ENCODE measurements at regions not wholly inside any gene's neighbourhood (a gene's known extent, or its start where the extent isn't known, plus 50 kb on each side); places are given as distances from the start of the nearest gene placed in this dataset.
"Not testable (repeated sequence)": the region's sequence is repeated elsewhere in the genome, so short reads cannot be mapped to it uniquely, and the experiment has no call there.

DNA sequence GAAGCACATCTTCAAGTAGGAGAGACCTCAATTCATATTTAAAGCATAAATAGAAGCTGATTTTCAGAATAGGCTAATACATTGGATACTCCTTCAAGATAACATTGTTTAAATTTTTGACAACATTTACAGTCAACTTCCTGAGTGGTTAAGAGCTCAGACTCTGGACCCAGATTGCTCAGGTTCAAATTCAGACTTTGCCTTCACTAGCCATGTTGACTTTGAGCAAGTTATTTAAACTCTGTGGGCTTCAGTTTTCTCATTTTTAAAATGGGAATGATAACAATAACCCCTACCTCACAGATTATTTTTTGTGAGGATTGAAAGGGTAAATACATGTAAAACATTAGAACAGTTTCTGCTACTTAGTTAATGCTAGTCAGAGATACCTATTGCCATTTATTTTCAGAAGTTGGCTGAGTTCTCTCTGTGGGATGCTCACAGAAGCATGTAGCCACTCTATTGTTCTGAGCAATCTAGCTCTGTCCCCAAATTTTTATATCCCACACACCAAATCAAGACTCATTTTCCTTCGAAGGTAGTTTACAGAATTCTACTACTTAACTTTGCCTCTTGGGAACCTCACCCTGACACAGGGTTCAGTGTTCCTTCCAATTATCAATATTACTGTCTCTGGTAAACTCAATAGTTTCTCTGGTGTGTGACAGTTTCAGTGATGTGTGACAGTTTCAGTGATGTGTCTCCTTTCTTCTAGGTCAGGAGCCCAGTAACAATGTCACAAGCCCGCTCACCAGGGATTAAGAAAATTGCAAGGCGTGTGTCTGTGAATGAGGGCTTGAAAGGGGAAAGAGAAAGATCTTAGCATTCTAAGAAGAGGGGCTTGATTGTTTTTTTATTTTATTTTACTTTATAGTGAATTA, 79.4 kb upstream of the OSTN start:
- Histone ChIP-seq H3K4me1 (no peaks in the 10 kb centered on the region), H3K36me3 (replicated peaks) (no peaks in the 10 kb centered on the region), H3K27me3 (ENCODE audit: low read depth) (no peaks in the 10 kb centered on the region), H3K9me3 (no peaks in the 10 kb centered on the region), H3K4me3 (no peak overlapping the region)
- in situ Hi-C loops (cut with MboI; ENCODE audit: low sequenced_read_pairs), result no loop called here
- DNase-seq (ENCODE audit: low spot score in 2 of 2), result no peak

DNA sequence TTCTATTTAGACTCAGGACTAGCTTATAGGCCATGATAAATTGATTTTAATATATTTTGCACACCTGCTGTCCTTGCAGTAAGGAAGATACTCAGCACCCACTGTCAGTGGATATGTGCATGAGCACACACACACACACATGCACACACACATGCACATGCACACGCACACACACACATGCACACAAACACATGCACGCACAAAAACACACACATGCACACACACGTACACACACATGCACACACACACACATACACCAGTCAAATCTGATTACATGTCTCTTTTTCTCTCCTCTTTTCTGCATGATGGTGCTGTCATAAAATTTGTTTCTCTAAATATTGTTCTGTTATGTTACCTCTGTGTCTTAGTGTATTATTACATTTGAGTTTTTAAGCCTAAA, 87.3 kb upstream of the OSTN start:
- no peaks in the 10 kb centered on the region for H3K36me3 ChIP-seq (replicated peaks)
- no peak for DNase-seq (ENCODE audit: low spot score in 2 of 2)
- in situ Hi-C loops (cut with MboI; ENCODE audit: low sequenced_read_pairs), result no loop called here

DNA sequence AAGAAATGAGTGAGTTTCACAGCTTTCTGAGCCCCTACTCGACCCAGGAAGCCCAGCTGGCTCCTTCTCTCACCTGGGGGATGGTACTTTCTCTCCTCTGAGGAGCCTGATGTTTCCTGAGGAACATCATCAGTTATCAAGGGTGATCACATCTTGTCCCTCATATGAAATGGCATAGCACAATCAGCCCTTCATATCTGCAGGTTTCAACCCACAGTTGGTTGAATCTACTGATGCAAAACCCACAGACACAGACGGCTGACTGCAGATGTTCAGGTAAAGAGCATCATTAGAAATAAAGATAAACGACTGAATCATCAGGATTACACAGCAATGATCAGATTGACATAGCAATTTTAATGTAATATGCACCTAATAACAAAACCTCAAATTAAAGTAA, 93.6 kb upstream of the OSTN start:
- H3K9me3 ChIP-seq, result no peaks in the 10 kb centered on the region
- DNase-seq (ENCODE audit: low spot score in 2 of 2), result no peak
- in situ Hi-C loops (cut with MboI; ENCODE audit: low sequenced_read_pairs), result no loop called here
- no peak overlapping the region for H3K4me3 ChIP-seq
- no peaks in the 10 kb centered on the region for H3K4me1 ChIP-seq
- H3K27me3 ChIP-seq (ENCODE audit: low read depth), result peaks cover 8% of the 10 kb centered on the region
- no peaks in the 10 kb centered on the region for H3K36me3 ChIP-seq (replicated peaks)

More for the DNA sequence above, 87.3 kb upstream of the OSTN start:
- no peaks in the 10 kb centered on the region for H3K4me1 ChIP-seq
- no peak overlapping the region for H3K4me3 ChIP-seq
- no peaks in the 10 kb centered on the region for H3K9me3 ChIP-seq
- H3K27me3 ChIP-seq (ENCODE audit: low read depth), result no peaks in the 10 kb centered on the region

DNA sequence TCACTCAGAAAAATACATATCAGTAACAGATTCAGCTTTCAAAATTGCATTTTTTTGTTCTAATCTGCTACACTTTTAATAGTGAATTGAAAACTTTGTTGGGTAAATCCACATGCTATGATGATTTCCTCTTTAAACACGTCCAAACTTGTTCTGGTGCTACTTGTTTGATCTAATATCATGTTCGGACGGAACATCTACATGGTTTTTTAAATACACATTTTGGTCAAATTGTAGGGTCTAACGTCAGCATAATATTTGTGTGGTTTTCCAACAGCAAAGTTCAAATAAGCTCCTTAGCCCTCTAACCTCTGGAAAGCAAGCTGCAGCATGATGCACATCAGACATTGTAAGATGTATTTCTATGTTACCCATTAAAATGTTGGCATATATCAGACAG, 98.5 kb upstream of the OSTN start:
- H3K27me3 ChIP-seq (ENCODE audit: low read depth), result peaks cover 13% of the 10 kb centered on the region
- in situ Hi-C loops (cut with MboI; ENCODE audit: low sequenced_read_pairs), result no loop called here
- H3K36me3 ChIP-seq (replicated peaks), result no peaks in the 10 kb centered on the region
- no peaks in the 10 kb centered on the region for H3K9me3 ChIP-seq
- no peaks in the 10 kb centered on the region for H3K4me1 ChIP-seq
- no peak overlapping the region for H3K4me3 ChIP-seq
- DNase-seq (ENCODE audit: low spot score in 2 of 2), result no peak

DNA sequence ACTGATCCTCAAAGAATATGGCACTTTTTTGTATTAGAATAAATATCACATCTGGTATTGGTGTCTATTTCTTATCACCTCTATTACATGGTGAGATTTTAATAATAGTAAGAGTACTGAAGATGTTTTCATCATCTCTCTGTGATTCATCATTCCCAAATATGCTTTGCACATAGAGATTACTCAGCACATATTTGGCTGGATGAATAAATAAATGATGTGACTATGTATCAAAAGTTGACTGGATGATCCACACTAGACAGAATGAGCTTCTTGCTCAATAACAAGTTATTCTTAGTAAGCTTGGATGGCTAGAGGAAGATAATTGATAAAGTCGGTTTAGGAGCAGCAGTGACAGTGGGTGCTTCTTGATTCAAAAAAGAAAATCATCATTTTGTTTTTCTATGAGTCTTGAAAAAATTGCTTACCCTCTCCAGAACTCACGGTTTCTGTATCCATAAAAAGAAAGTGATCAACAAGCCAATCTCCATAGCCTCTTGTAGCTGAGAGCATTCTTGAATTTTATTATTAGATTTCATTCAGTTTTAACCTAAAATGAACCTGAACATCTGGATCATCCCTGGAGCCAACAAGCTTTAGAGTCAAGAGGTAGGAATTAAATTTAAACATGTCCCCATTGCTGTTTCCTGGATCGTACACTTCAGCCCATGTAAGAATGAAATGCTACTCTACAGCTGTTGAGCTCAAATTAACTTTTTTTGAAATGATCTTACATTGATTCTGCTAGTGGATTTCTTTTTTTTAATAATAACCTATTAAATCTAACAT, 104.8 kb upstream of the OSTN start:
- in situ Hi-C loops (cut with MboI; ENCODE audit: low sequenced_read_pairs), result no loop called here

DNA sequence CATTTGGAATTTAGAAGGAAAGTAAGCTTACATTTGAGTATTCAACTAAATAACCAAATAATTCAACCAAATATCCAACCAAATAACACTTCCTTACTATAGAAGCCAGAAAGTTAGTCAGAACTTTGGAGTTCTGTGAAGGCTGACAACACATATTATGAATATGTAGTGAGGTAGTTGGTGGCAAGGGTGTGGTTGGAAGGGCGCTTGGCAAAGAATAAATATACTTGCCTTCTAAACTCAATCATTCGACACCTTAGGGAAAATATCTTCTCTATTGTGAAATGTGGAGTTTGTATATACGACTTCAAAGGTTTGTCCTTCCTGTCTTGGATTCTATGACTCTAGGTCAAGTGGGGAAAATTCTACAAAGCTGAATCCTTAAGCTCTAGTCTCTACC, 111.7 kb upstream of the OSTN start:
- no peak for DNase-seq (ENCODE audit: low spot score in 2 of 2)
- H3K9me3 ChIP-seq, result no peaks in the 10 kb centered on the region
- H3K4me3 ChIP-seq, result no peak overlapping the region
- no peaks in the 10 kb centered on the region for H3K27me3 ChIP-seq (ENCODE audit: low read depth)
- no peaks in the 10 kb centered on the region for H3K36me3 ChIP-seq (replicated peaks)
- in situ Hi-C loops (cut with MboI; ENCODE audit: low sequenced_read_pairs), result no loop called here
- no peaks in the 10 kb centered on the region for H3K4me1 ChIP-seq

More for the DNA sequence above, 104.8 kb upstream of the OSTN start:
- no peak overlapping the region for H3K4me3 ChIP-seq
- no peak for DNase-seq (ENCODE audit: low spot score in 2 of 2)
- no peaks in the 10 kb centered on the region for H3K4me1 ChIP-seq
- peaks cover 7% of the 10 kb centered on the region; the same call in 1 of the 2 replicates for H3K27me3 ChIP-seq (ENCODE audit: low read depth)
- H3K9me3 ChIP-seq, result no peaks in the 10 kb centered on the region
- no peaks in the 10 kb centered on the region for H3K36me3 ChIP-seq (replicated peaks)

DNA sequence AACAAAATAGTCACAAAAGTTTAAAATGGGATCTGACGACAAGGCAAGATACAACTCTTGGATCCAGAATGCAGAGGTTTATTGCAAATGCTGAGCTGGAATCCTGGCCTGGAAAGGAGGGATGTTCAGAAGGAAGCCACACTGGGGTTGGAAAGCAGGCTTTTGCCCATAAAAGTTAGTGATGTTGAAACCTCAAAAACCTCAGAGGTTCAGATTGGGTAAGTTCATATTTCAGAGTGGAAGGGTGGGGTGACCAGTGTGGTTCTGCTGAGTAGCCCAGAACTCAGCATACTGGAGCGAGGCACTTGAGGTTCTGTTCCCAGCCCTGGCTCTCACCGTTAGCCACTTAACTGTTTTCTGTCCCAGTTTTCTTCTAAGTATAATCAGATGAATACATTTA, 114.0 kb upstream of the OSTN start:
- DNase-seq (ENCODE audit: low spot score in 2 of 2), result no peak
- H3K36me3 ChIP-seq (replicated peaks), result no peaks in the 10 kb centered on the region
- H3K4me1 ChIP-seq, result no peaks in the 10 kb centered on the region
- no peak overlapping the region for H3K4me3 ChIP-seq
- in situ Hi-C loops (cut with MboI; ENCODE audit: low sequenced_read_pairs), result no loop called here
- H3K27me3 ChIP-seq (ENCODE audit: low read depth), result no peaks in the 10 kb centered on the region
- H3K9me3 ChIP-seq, result no peaks in the 10 kb centered on the region

DNA sequence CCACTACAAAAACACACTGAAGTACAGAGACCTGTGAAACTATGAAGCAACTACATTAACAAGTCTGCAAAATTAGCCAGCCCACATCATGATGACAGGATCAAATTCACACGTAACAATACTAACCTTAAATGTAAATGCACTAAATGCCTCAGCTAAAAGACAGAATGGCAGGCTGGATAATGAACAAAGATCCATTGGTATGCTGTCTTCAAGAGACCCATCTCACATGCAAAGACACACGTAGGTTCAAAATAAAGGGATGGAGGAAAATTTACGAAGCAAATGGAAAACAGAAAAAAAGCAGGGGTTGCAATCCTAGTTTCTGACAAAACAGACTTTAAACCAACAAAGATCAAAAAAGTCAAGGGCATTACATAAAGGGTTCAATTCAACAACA, 120.1 kb upstream of the OSTN start:
- in situ Hi-C loops (cut with MboI; ENCODE audit: low sequenced_read_pairs); H3K4me1 ChIP-seq; H3K9me3 ChIP-seq; H3K27me3 ChIP-seq (ENCODE audit: low read depth); H3K4me3 ChIP-seq; H3K36me3 ChIP-seq (replicated peaks); DNase-seq (ENCODE audit: low spot score in 2 of 2): not testable (repeated sequence)

DNA sequence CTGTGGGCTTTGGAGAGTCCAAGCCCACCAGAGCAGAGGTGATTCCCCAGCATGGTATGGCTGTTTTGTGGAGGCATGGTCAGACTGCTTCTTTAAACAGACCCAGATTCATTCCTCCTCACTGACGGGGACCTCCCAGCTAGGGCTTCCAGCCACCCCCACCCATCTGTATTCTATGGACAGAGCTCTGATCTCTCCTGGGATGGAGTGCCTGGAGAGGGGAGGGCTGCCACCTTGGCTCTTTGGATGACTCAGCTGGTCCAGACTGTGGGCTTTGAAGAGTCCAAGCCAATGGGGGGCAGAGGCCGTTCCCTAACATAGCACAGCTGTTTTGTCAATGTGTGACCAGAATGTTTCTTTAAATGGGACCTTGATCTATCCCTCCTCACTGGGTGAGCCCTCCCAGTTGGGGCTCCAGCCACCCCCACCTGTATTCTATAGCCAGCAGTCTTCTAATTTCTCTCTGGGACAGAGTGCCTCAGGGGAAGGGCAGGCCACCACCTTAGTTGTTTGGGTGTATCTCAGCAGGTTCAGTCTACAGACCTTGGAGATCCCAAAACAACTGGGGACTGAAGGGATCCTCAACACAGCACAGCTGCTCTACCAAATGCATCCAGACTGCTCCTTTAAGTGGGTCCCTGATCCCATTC, 122.0 kb upstream of the OSTN start:
- in situ Hi-C loops (cut with MboI; ENCODE audit: low sequenced_read_pairs), result no loop called here
- H3K9me3 ChIP-seq, result no peaks in the 10 kb centered on the region
- no peak for DNase-seq (ENCODE audit: low spot score in 2 of 2)
- H3K27me3 ChIP-seq (ENCODE audit: low read depth), result no peaks in the 10 kb centered on the region
- H3K4me1 ChIP-seq, result no peaks in the 10 kb centered on the region
- no peaks in the 10 kb centered on the region for H3K36me3 ChIP-seq (replicated peaks)
- H3K4me3 ChIP-seq, result no peak overlapping the region

DNA sequence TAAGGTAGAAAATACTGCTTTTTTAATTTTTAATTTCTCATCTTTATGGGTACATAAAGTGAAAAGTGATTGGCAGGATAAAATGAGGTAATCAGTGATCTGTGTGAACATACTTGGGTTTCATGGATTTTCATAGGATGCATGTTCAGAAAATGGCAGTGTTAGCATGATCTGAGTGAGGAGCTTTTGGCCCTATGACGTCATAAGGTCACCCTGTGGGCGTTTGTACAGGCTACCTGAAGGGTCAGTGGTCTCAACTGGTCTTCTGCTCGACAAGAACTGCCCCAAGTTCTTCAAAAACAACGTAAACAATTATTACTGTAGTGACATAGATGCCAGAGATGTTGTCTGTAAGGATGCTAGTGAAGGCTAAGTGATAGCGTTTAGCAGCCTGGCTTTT, 124.5 kb upstream of the OSTN start:
- Histone ChIP-seq H3K4me3 (no peak overlapping the region), H3K4me1 (no peaks in the 10 kb centered on the region), H3K9me3 (no peaks in the 10 kb centered on the region), H3K36me3 (replicated peaks) (no peaks in the 10 kb centered on the region), H3K27me3 (ENCODE audit: low read depth) (no peaks in the 10 kb centered on the region)
- in situ Hi-C loops (cut with MboI; ENCODE audit: low sequenced_read_pairs), result no loop called here
- DNase-seq (ENCODE audit: low spot score in 2 of 2), result no peak

DNA sequence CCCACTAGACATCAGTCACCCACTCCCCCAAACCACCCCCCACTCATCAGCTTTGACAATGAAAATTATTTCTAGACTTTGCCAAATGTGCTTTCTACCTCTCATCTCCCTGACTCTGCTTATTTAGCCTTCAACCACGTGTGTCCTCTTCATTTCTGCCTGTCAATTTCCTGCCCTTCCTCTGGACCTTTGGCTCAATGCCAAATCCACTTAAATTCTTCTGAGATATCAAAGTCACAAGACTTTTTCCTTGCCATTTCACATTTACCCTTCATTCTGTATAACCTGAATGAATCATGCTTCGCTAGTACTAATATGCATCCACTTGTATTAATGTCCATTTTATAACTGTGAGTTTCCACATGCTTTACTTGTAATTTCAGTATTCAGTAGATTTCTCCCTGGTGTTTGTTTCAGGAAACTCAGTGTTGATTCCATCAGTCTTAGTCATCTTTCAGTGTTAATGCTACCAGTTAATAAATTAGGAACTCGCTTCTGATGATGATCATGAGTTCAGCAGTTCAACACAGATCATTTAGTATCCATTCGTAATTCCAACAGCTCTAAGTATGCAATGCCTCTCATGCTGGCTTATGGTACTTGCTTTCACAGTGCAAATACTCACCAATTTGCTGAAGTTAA, 128.2 kb upstream of the OSTN start:
- no peaks in the 10 kb centered on the region for H3K4me1 ChIP-seq
- DNase-seq (ENCODE audit: low spot score in 2 of 2), result no peak
- H3K9me3 ChIP-seq, result no peaks in the 10 kb centered on the region
- H3K36me3 ChIP-seq (replicated peaks), result no peaks in the 10 kb centered on the region
- H3K4me3 ChIP-seq, result no peak overlapping the region
- H3K27me3 ChIP-seq (ENCODE audit: low read depth), result no peaks in the 10 kb centered on the region
- in situ Hi-C loops (cut with MboI; ENCODE audit: low sequenced_read_pairs), result no loop called here

DNA sequence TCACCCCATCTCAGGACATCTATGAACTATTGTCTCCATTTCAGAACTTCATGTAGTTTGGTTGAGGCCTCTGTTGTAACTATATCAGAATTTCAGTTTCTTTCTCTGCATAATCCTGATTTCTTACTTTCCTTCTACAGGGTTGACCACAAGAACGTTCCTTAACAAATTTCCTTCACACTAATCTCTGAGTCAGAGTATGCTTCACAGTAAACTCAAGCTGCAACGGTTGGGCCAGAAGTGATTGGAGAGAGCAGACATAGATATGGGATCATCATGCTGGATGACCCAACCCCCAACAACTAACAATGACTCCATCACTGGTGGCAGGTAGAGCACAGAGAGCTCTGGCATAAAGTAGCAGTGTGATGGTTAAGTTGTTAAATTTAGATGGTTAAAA, 128.8 kb upstream of the OSTN start:
- in situ Hi-C loops (cut with MboI; ENCODE audit: low sequenced_read_pairs), result no loop called here
- no peak for DNase-seq (ENCODE audit: low spot score in 2 of 2)
- Histone ChIP-seq H3K36me3 (replicated peaks) (no peaks in the 10 kb centered on the region), H3K9me3 (no peaks in the 10 kb centered on the region), H3K27me3 (ENCODE audit: low read depth) (no peaks in the 10 kb centered on the region), H3K4me1 (no peaks in the 10 kb centered on the region), H3K4me3 (no peak overlapping the region)

DNA sequence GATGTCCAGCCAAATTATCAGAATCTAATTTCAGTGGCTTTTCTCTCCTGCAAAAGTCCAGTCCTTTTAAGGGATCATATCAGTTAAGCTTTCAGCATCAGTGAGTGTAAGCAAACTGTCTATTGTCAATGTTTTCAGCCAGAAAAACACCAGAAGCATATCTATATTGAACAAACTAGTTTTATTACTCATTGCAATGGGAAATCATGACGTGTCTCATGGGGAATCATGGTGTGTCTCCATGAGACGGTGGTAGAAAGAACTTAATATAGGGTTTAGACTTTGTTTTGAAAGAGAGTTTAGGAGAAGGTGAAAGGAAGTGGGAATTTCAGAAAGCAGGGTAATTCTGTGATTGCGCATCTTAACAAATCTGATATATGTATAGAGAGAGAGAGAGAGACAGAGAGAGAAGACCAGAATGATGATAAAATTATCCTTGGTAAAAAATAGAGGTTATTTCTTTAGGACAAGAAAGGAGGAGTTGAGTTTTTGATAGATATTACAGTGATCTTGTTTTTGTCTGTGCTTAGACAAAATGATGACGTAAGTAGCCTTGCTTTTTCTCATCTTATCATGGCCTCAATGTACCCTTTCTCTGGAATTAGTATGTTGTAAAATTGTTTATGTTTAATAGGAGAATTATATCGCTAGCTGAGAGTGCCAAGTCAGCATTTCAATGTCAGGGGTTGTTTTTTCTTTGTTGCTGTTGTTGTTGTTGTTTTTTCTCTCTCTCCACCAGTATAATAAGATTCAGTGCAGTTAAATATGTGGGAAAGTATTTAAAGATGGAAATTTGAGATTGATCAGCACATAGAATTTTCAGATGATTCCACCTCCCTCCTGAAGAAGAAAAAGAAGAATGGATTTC, 129.9 kb upstream of the OSTN start:
- Histone ChIP-seq H3K36me3 (replicated peaks) (no peaks in the 10 kb centered on the region), H3K9me3 (no peaks in the 10 kb centered on the region), H3K4me1 (no peaks in the 10 kb centered on the region), H3K27me3 (ENCODE audit: low read depth) (no peaks in the 10 kb centered on the region), H3K4me3 (no peak overlapping the region)
- in situ Hi-C loops (cut with MboI; ENCODE audit: low sequenced_read_pairs), result no loop called here
- no peak for DNase-seq (ENCODE audit: low spot score in 2 of 2)
